HG03060 (cell line): ENCODE measurements at regions not wholly inside any gene's neighbourhood (a gene's known extent, or its start where the extent isn't known, plus 50 kb on each side); places are given as distances from the start of the nearest gene placed in this dataset.

Experiments used
- ATAC-seq: cut with Tn5 transposase; IDR thresholded peaks from one replicate; pipeline ENCODE4 v1.9.1; 2021; ENCODE audit warnings: low read depth, moderate number of reproducible peaks; ENCODE audit not compliant: unreplicated experiment

- ATAC-seq: no peak
These were observed 507.3 kb upstream of the TYRP1 start for GRCh38 chr9:12185856-12186255.

- ATAC-seq: no peak
These were observed 501.6 kb upstream of the TYRP1 start for GRCh38 chr9:12191630-12192029.

- ATAC-seq: no peak
These were observed 498.5 kb upstream of the TYRP1 start for GRCh38 chr9:12194731-12195130.

- no peak for ATAC-seq
These were observed 497.7 kb upstream of the TYRP1 start for GRCh38 chr9:12195456-12195855.

GRCh38 chr9:12204512-12204911, 488.7 kb upstream of the TYRP1 start:
- no peak for ATAC-seq

- no peak for ATAC-seq
These were observed 480.3 kb upstream of the TYRP1 start for GRCh38 chr9:12212860-12213259.

- ATAC-seq: no peak
These were observed 471.7 kb upstream of the TYRP1 start for GRCh38 chr9:12221470-12221869.

GRCh38 chr9:12224449-12224848, 468.7 kb upstream of the TYRP1 start:
- ATAC-seq: no peak

- no peak for ATAC-seq
These were observed 462.5 kb upstream of the TYRP1 start for GRCh38 chr9:12230708-12231107.

- ATAC-seq: no peak
These were observed 461.4 kb upstream of the TYRP1 start for GRCh38 chr9:12231832-12232231.

- ATAC-seq: no peak
These were observed 460.3 kb upstream of the TYRP1 start for GRCh38 chr9:12232836-12233235.

GRCh38 chr9:12253941-12254340, 439.2 kb upstream of the TYRP1 start:
- no peak for ATAC-seq

GRCh38 chr9:12266758-12267157, 426.4 kb upstream of the TYRP1 start:
- no peak for ATAC-seq

- ATAC-seq: no peak
These were observed 421.7 kb upstream of the TYRP1 start for GRCh38 chr9:12271421-12271891.

GRCh38 chr9:12272471-12273120, 420.6 kb upstream of the TYRP1 start:
- no peak for ATAC-seq

GRCh38 chr9:12274577-12274976, 418.6 kb upstream of the TYRP1 start:
- ATAC-seq: no peak

- no peak for ATAC-seq
These were observed 416.7 kb upstream of the TYRP1 start for GRCh38 chr9:12276505-12276904.

- no peak for ATAC-seq
These were observed 403.5 kb upstream of the TYRP1 start for GRCh38 chr9:12289711-12290110.

GRCh38 chr9:12290166-12290869, 402.9 kb upstream of the TYRP1 start:
- no peak for ATAC-seq

GRCh38 chr9:12305211-12305610, 388.0 kb upstream of the TYRP1 start:
- no peak for ATAC-seq

- no peak for ATAC-seq
These were observed 378.6 kb upstream of the TYRP1 start for GRCh38 chr9:12314589-12314988.
